IMR-90 (cell line): ENCODE measurements at regions not wholly inside any gene's neighbourhood (a gene's known extent, or its start where the extent isn't known, plus 50 kb on each side); places are given as distances from the start of the nearest gene placed in this dataset.

Experiments
- CEBPB ChIP-seq: IDR thresholded peaks from 2 replicates; pipeline ENCODE4 v1.6.1; 2012; ENCODE audit warnings: low read depth, low read length, improper control_type of control experiment
- CHD1 ChIP-seq: IDR thresholded peaks from 2 replicates; pipeline ENCODE4 v1.6.1; 2012; ENCODE audit warnings: low read depth, low read length, improper control_type of control experiment
- CTCF ChIP-seq: conservative IDR thresholded peaks from 2 replicates; pipeline ENCODE4 v1.5.1; 2012; ENCODE audit warnings: mild to moderate bottlenecking, low read depth, low read length, improper control_type of control experiment
- FOS ChIP-seq: fragments of 150-350 bp; IDR thresholded peaks from 2 replicates; pipeline ENCODE4 v1.6.1; 2016; ENCODE audit warnings: low read depth, low read length
- MXI1 ChIP-seq: IDR thresholded peaks from 2 replicates; pipeline ENCODE4 v1.6.1; 2012; ENCODE audit warnings: low read depth, mild to moderate bottlenecking, low read length, moderate library complexity, borderline replicate concordance
- POLR2A ChIP-seq: IDR thresholded peaks from 2 replicates; pipeline ENCODE4 v1.6.1; 2012; ENCODE audit warnings: mild to moderate bottlenecking, low read depth, low read length
- RAD21 ChIP-seq: IDR thresholded peaks from 2 replicates; pipeline ENCODE4 v1.6.1; 2012; ENCODE audit warnings: low read length, improper control_type of control experiment
- RCOR1 ChIP-seq: IDR thresholded peaks from 2 replicates; pipeline ENCODE4 v1.6.1; 2012; ENCODE audit warnings: mild to moderate bottlenecking, low read length, improper control_type of control experiment; ENCODE audit not compliant: insufficient replicate concordance
- RFX5 ChIP-seq: IDR thresholded peaks from 2 replicates; pipeline ENCODE4 v1.8.0; 2012; ENCODE audit warnings: low read depth, mild to moderate bottlenecking, low read length, moderate library complexity

DNA sequence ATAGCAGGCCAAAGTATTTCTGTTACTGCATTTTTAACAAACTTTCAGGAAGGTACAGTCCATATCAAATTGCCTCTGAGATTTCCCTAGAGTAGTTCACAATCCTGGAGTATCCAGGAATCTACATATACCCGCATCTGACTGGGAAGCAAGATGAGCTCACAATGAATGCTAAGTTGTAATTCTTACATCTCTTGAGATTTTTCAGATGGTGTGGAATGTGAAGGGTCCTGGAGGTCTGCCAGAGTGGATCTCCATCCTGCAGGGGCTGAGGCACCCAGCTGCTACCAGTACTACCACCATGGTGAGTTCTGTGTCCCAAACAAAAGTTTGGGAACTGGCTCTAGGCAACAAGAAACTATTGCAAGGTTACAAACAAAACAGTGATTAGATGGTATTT is 156.7 kb upstream of the CCDC54 start:
- TF ChIP-seq CTCF, result no peak
- TF ChIP-seq RCOR1, result no peak
- no peak for TF ChIP-seq POLR2A
- TF ChIP-seq FOS, result no peak
- TF ChIP-seq RAD21, result no peak
- TF ChIP-seq CHD1, result no peak
- TF ChIP-seq MXI1, result no peak
- TF ChIP-seq CEBPB, result no peak
- no peak for TF ChIP-seq RFX5
